HG03378 (cell line): ENCODE measurements at regions not wholly inside any gene's neighbourhood (a gene's known extent, or its start where the extent isn't known, plus 50 kb on each side); places are given as distances from the start of the nearest gene placed in this dataset.
"Not testable (repeated sequence)": the region's sequence is repeated elsewhere in the genome, so short reads cannot be mapped to it uniquely, and the experiment has no call there.

Experiments used
- ATAC-seq: cut with Tn5 transposase; IDR thresholded peaks from one replicate; pipeline ENCODE4 v1.9.1; 2021; ENCODE audit warnings: mild to moderate bottlenecking, moderate library complexity; ENCODE audit not compliant: unreplicated experiment

- ATAC-seq, result not testable (repeated sequence)
Observed at GRCh38 chr10:47711428-47711827, 52.0 kb downstream of the SYT15B start.

GRCh38 chr10:47710443-47710842 lies 52.9 kb downstream of the SYT15B start:
- not testable (repeated sequence) for ATAC-seq

- ATAC-seq, result not testable (repeated sequence)
Observed at GRCh38 chr10:47705698-47706414, 57.5 kb downstream of the SYT15B start.

- ATAC-seq, result not testable (repeated sequence)
Observed at GRCh38 chr10:47701285-47701684, 62.1 kb downstream of the SYT15B start.

- ATAC-seq, result not testable (repeated sequence)
Observed at GRCh38 chr10:47699854-47700253, 63.5 kb downstream of the SYT15B start.

- ATAC-seq, result not testable (repeated sequence)
Observed at GRCh38 chr10:47696170-47696569, 67.2 kb downstream of the SYT15B start.

GRCh38 chr10:47695149-47695548 lies 68.2 kb downstream of the SYT15B start:
- not testable (repeated sequence) for ATAC-seq

- ATAC-seq, result not testable (repeated sequence)
Observed at GRCh38 chr10:47690304-47690703, 73.1 kb downstream of the SYT15B start.

- ATAC-seq, result not testable (repeated sequence)
Observed at GRCh38 chr10:47683826-47684475, 79.4 kb downstream of the SYT15B start.

- not testable (repeated sequence) for ATAC-seq
Observed at GRCh38 chr10:47681638-47681990, 81.8 kb downstream of the SYT15B start.

GRCh38 chr10:47680848-47681637 lies 82.3 kb downstream of the SYT15B start:
- not testable (repeated sequence) for ATAC-seq

GRCh38 chr10:47676102-47676501 lies 87.3 kb downstream of the SYT15B start:
- not testable (repeated sequence) for ATAC-seq

- not testable (repeated sequence) for ATAC-seq
Observed at GRCh38 chr10:47675577-47675976, 87.8 kb downstream of the SYT15B start.

GRCh38 chr10:47673128-47673527 lies 90.3 kb downstream of the SYT15B start:
- ATAC-seq, result not testable (repeated sequence)

GRCh38 chr10:47670857-47671256 lies 92.5 kb downstream of the SYT15B start:
- not testable (repeated sequence) for ATAC-seq

GRCh38 chr10:47661955-47662577 lies 101.3 kb downstream of the SYT15B start:
- ATAC-seq, result not testable (repeated sequence)

GRCh38 chr10:47656732-47657131 lies 106.7 kb downstream of the SYT15B start:
- not testable (repeated sequence) for ATAC-seq

GRCh38 chr10:47654161-47654560 lies 109.2 kb downstream of the SYT15B start:
- not testable (repeated sequence) for ATAC-seq

- not testable (repeated sequence) for ATAC-seq
Observed at GRCh38 chr10:47648594-47648993, 114.8 kb downstream of the SYT15B start.

- not testable (repeated sequence) for ATAC-seq
Observed at GRCh38 chr10:47647523-47648101, 115.8 kb downstream of the SYT15B start.
